Peyer's patch (tissue), 4 donors: ENCODE measurements at regions not wholly inside any gene's neighbourhood (a gene's known extent, or its start where the extent isn't known, plus 50 kb on each side); places are given as distances from the start of the nearest gene placed in this dataset.

Source experiments
- DNase-seq, 3 donors: peaks; one replicate each; pipeline ENCODE4 v3.0.0-alpha.2; 2017 to 2019
- H3K27ac ChIP-seq, 4 donors: fragments of 200-600 bp; sonication (generic); one replicate each; pipeline ENCODE4 v1.5.1; 2016 to 2019
- H3K27me3 ChIP-seq, 2 donors: fragments of 200-600 bp; sonication (generic); one replicate each; pipeline ENCODE4 v1.5.1; 2019
- H3K36me3 ChIP-seq, 3 donors: fragments of 200-600 bp; sonication (generic); one replicate each; pipeline ENCODE4 v1.5.1; 2016 to 2019
- H3K4me1 ChIP-seq, 4 donors: fragments of 200-600 bp; sonication (generic); one replicate each; pipeline ENCODE4 v1.5.1; 2016 to 2019
- H3K4me3 ChIP-seq, 4 donors: fragments of 200-600 bp; sonication (generic); 1 replicate in 3 of 4; 2 replicates in 1 of 4; pipeline ENCODE4 v1.5.1; 2016 to 2019; ENCODE audit warnings: mild to moderate bottlenecking in 1 of 4
- H3K9me3 ChIP-seq, 4 donors: fragments of 200-600 bp; sonication (generic); one replicate each; pipeline ENCODE4 v1.5.1; 2016 to 2019; ENCODE audit warnings: mild to moderate bottlenecking in 1 of 4
- POLR2A ChIP-seq, 2 donors: fragments of 450-650 bp; IDR thresholded peaks; one replicate each; pipeline ENCODE4 v1.5.1; 2017; ENCODE audit warnings: antibody characterized with exemption in 2 of 2, mild to moderate bottlenecking in 2 of 2, moderate library complexity in 2 of 2
- TF ChIP-seq, protein P1 (sequence below), 6 experiments: fragments of 450-650 bp in 4 of 6; fragments of 200-600 bp in 2 of 6; sonication (generic) in 1 of 6; IDR thresholded peaks; one replicate each; pipeline ENCODE4 v1.5.1; 2017 to 2019; ENCODE audit warnings: antibody characterized with exemption in 6 of 6, mild to moderate bottlenecking in 3 of 6, moderate library complexity in 1 of 6

DNA sequence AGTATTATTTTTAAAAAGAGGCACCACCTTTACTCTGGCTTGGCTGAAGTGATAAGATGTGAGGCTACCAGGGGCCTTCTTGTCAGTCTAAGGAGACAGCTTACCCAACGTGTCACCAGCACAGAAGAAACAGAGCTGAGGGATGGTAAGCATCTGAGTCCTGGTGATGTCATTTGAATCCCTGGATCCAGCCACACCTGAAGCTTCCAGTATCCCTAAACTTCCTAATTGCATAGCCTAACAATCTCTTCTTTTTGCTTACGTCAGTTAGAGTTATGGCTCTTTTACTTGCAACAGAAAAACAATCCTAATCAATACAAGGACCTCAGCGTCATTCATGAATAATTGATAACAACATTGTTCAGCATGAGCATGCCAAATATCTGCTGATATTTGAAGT is 436.6 kb downstream of the SHISA9 start:
- TF ChIP-seq, protein P1, sequence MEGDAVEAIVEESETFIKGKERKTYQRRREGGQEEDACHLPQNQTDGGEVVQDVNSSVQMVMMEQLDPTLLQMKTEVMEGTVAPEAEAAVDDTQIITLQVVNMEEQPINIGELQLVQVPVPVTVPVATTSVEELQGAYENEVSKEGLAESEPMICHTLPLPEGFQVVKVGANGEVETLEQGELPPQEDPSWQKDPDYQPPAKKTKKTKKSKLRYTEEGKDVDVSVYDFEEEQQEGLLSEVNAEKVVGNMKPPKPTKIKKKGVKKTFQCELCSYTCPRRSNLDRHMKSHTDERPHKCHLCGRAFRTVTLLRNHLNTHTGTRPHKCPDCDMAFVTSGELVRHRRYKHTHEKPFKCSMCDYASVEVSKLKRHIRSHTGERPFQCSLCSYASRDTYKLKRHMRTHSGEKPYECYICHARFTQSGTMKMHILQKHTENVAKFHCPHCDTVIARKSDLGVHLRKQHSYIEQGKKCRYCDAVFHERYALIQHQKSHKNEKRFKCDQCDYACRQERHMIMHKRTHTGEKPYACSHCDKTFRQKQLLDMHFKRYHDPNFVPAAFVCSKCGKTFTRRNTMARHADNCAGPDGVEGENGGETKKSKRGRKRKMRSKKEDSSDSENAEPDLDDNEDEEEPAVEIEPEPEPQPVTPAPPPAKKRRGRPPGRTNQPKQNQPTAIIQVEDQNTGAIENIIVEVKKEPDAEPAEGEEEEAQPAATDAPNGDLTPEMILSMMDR (IDR thresholded peaks at IDR 0.05): no peak
- Histone ChIP-seq H3K4me1 (no peaks in the 10 kb centered on the region), H3K9me3 (no peaks in the 10 kb centered on the region), H3K36me3 (no peaks in the 10 kb centered on the region), H3K27ac (no peak overlapping the region), H3K4me3 (no peak overlapping the region), H3K27me3 (no peaks in the 10 kb centered on the region)
- DNase-seq: no peak

DNA sequence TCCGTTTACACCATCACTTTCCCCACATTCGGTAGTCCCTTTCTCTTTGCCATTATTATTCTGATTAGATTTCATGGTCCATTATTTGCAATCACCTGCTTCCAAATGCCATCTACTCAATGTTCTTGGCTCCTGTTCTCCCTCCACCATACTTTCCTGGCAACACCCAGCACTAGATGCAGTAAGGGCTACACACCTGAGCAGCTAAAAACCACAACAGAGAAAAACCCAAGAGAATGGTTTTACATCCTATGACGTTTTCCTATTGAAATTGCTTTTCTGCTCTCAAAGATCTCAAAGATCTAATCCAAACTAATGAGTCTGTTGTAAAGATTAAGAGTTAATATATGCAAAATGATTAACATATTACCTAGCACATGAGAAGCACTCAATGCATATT is 441.3 kb downstream of the SHISA9 start:
- Histone ChIP-seq H3K4me1 (no peaks in the 10 kb centered on the region), H3K4me3 (no peak overlapping the region), H3K27me3 (no peaks in the 10 kb centered on the region), H3K36me3 (no peaks in the 10 kb centered on the region), H3K27ac (no peak overlapping the region), H3K9me3 (no peaks in the 10 kb centered on the region)
- no peak for DNase-seq
- TF ChIP-seq, protein P1 (IDR thresholded peaks at IDR 0.05): no peak
- TF ChIP-seq POLR2A (IDR thresholded peaks at IDR 0.05): no peak

DNA sequence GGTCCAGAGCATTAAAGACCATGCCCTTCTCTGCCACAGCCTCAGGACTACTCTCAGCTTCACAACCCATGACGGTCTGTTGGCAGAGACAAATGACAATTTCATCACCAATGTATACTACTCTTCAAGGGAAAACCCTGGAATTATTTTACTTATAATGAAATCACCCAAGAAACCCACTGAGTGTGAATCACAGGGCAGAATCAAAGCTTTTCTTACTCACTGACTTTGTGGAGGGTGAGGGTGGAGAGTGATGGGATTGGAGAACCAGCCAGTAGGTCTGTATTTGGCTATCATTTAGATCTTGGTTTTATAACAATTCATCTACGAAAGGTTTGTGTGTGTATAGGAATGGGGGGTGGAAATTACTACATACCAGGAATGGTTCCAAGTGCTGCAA is 442.6 kb downstream of the SHISA9 start:
- Histone ChIP-seq H3K27me3 (no peaks in the 10 kb centered on the region), H3K4me1 (no peaks in the 10 kb centered on the region), H3K4me3 (no peak overlapping the region), H3K9me3 (no peaks in the 10 kb centered on the region), H3K27ac (no peak overlapping the region), H3K36me3 (no peaks in the 10 kb centered on the region)
- TF ChIP-seq, protein P1 (IDR thresholded peaks at IDR 0.05): no peak
- no peak for TF ChIP-seq POLR2A (IDR thresholded peaks at IDR 0.05)
- DNase-seq: no peak

DNA sequence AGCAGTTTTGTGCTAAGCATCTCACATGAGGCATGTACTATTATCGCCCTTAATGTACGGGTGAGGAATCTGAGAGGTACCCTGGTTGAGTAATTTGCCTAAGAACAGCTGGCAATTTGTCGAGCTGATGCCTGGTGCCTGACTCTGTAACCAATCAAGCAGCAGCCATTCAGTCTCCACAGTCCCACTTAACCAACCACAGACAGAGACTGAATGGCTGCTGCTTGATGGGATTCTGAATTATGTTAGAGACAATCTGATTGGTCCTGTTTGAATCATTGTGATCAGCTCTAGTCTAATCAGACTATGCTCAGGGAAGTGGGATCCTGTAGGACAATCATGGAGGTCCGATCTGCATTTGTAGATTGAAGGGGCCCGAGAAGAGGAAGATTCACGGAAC is 447.0 kb downstream of the SHISA9 start:
- Histone ChIP-seq H3K4me3 (no peak overlapping the region), H3K4me1 (no peaks in the 10 kb centered on the region), H3K27ac (no peak overlapping the region), H3K27me3 (no peaks in the 10 kb centered on the region), H3K9me3 (no peaks in the 10 kb centered on the region), H3K36me3 (no peaks in the 10 kb centered on the region)
- TF ChIP-seq, protein P1 (IDR thresholded peaks at IDR 0.05): no peak
- no peak for TF ChIP-seq POLR2A (IDR thresholded peaks at IDR 0.05)
- DNase-seq: no peak

DNA sequence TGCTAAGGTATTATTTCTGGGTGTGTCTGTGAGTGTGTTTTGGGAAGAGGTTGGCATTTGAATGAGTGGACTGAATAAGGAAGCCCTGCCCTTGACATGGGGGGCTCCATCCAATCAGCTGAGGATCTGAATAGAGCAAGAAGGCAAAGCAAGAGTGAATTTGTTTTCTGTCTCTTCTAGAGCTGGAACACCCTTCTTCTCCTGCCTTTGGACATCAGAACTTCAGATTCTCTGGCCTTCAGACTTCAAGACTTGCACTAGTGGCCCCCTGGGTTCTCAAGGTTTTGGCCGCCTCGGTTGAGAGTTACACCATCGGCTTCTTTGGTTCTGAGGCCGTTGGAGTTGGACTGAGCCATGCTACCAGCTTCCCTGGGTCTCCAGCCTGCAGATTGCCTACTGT is 448.6 kb downstream of the SHISA9 start:
- H3K36me3 ChIP-seq: no peaks in the 10 kb centered on the region
- H3K4me1 ChIP-seq: no peaks in the 10 kb centered on the region
- no peak for TF ChIP-seq POLR2A (IDR thresholded peaks at IDR 0.05)
- TF ChIP-seq, protein P1 (IDR thresholded peaks at IDR 0.05): no peak
- H3K4me3 ChIP-seq: no peak overlapping the region
- DNase-seq: no peak
- no peak overlapping the region for H3K27ac ChIP-seq
- H3K27me3 ChIP-seq: no peaks in the 10 kb centered on the region
- H3K9me3 ChIP-seq: no peaks in the 10 kb centered on the region

DNA sequence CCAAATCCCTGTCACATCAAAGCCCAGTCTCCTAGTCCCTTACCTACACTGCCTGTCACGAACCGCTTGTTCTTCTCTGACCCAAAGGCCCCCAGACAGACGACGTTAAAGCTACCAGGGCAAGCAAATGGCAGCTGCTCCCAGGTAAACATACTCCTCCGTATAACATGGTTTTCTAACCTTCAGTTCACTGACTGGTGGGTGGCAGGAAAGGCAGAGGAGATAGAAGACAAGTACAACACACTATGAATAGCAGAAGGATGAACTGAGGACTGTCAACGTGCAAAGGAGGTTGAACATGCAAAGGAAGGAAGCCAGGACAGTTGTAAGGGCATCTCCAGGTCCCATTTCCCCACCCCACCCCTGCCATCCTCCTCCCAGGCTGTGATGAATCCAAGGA is 449.8 kb downstream of the SHISA9 start:
- Histone ChIP-seq H3K27ac (no peak overlapping the region), H3K9me3 (no peaks in the 10 kb centered on the region), H3K36me3 (no peaks in the 10 kb centered on the region), H3K27me3 (no peaks in the 10 kb centered on the region), H3K4me3 (no peak overlapping the region), H3K4me1 (no peaks in the 10 kb centered on the region)
- DNase-seq: no peak
- TF ChIP-seq, protein P1 (IDR thresholded peaks at IDR 0.05): no peak
- no peak for TF ChIP-seq POLR2A (IDR thresholded peaks at IDR 0.05)
